Smooth muscle cell (in vitro differentiated cells): ENCODE measurements at regions not wholly inside any gene's neighbourhood (a gene's known extent, or its start where the extent isn't known, plus 50 kb on each side); places are given as distances from the start of the nearest gene placed in this dataset.
"Not testable (repeated sequence)": the region's sequence is repeated elsewhere in the genome, so short reads cannot be mapped to it uniquely, and the experiment has no call there.

ENCODE experiments used
- DNase-seq: peaks from one replicate; lab custom pipeline; 2025; ENCODE audit not compliant: unreplicated experiment; lab: John Stamatoyannopoulos, UW
- H2AFZ ChIP-seq: fragments of 200-600 bp; sonication (generic); 2 replicates; pipeline ENCODE4 v1.6.0; 2016; ENCODE audit warnings: antibody characterized with exemption, low read depth, mild to moderate bottlenecking
- H3F3A ChIP-seq: fragments of 200-600 bp; sonication (generic); 2 replicates; pipeline ENCODE4 v1.6.0; 2017; ENCODE audit warnings: antibody characterized with exemption, low read depth
- H3K27ac ChIP-seq: fragments of 200-600 bp; sonication (generic); 2 replicates; pipeline ENCODE4 v1.5.1; 2016; ENCODE audit warnings: low read depth, mild to moderate bottlenecking
- H3K27me3 ChIP-seq: fragments of 200-600 bp; sonication (generic); 2 replicates; pipeline ENCODE4 v1.6.1; 2016; ENCODE audit warnings: low read depth, mild to moderate bottlenecking
- H3K36me3 ChIP-seq: fragments of 200-600 bp; sonication (generic); 2 replicates; pipeline ENCODE4 v1.5.1; 2016; ENCODE audit warnings: low read depth
- H3K4me1 ChIP-seq: fragments of 200-600 bp; sonication (generic); 2 replicates; pipeline ENCODE4 v1.5.1; 2016; ENCODE audit warnings: low read depth
- H3K4me2 ChIP-seq: fragments of 200-600 bp; sonication (generic); 2 replicates; pipeline ENCODE4 v1.6.0; 2016; ENCODE audit warnings: mild to moderate bottlenecking
- H3K4me3 ChIP-seq: fragments of 200-600 bp; sonication (generic); 2 replicates; pipeline ENCODE4 v1.5.1; 2016; ENCODE audit warnings: mild to moderate bottlenecking
- H3K79me2 ChIP-seq: fragments of 200-600 bp; sonication (generic); 2 replicates; pipeline ENCODE4 v1.6.0; 2016; ENCODE audit warnings: low read depth, mild to moderate bottlenecking
- H3K9ac ChIP-seq: fragments of 200-600 bp; sonication (generic); 2 replicates; pipeline ENCODE4 v1.6.0; 2016; ENCODE audit warnings: low read depth
- H3K9me3 ChIP-seq: fragments of 200-600 bp; sonication (generic); replicated peaks from 2 replicates; pipeline ENCODE4 v1.5.1; 2016; ENCODE audit warnings: low read depth
- H4K20me1 ChIP-seq: fragments of 200-600 bp; sonication (generic); 2 replicates; pipeline ENCODE4 v1.6.0; 2016; ENCODE audit warnings: low read depth
- WGBS: methylation state at CpG from one replicate; pipeline ENCODE4 v1.1.7; 2016; ENCODE audit warnings: low lambda C conversion rate; 5-methylcytosine and 5-hydroxymethylcytosine counted together
- TF ChIP-seq, protein P1 (sequence below): fragments of 200-600 bp; sonication (generic); IDR thresholded peaks from 2 replicates; pipeline ENCODE4 v1.5.1; 2017; ENCODE audit warnings: borderline replicate concordance, mild to moderate bottlenecking, antibody characterized with exemption; ENCODE audit not compliant: insufficient read depth, poor library complexity, severe bottlenecking

DNA sequence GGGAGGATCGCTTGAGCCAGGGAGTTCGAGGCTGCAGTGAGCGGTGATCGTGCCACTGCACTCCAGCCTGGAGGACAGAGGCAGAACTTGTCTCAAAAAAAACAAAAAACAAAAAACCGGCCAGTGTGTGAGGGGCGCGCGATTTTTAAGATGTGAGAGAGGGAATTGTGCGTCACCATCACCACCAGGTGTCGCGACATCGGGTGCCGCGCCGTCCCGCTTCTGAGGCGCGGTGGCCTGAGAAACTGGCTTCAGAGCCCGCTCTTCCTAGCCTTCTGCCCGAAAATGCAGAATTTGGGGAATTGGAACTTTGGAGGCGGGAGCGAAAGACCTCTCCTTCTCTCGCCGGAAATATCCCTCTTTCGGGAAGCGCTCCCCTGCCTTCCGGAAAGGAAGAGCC lies 524.8 kb downstream of the KCNJ18 start:
- no peak overlapping the region for H3K4me2 ChIP-seq
- no peaks in the 10 kb centered on the region for H3F3A ChIP-seq
- WGBS = 92% methylated on average over 27 of the region's 27 CpGs
- no peak overlapping the region for H3K4me3 ChIP-seq
- no peak for DNase-seq
- H3K9ac ChIP-seq = no peak overlapping the region
- no peaks in the 10 kb centered on the region for H4K20me1 ChIP-seq
- TF ChIP-seq, protein P1, sequence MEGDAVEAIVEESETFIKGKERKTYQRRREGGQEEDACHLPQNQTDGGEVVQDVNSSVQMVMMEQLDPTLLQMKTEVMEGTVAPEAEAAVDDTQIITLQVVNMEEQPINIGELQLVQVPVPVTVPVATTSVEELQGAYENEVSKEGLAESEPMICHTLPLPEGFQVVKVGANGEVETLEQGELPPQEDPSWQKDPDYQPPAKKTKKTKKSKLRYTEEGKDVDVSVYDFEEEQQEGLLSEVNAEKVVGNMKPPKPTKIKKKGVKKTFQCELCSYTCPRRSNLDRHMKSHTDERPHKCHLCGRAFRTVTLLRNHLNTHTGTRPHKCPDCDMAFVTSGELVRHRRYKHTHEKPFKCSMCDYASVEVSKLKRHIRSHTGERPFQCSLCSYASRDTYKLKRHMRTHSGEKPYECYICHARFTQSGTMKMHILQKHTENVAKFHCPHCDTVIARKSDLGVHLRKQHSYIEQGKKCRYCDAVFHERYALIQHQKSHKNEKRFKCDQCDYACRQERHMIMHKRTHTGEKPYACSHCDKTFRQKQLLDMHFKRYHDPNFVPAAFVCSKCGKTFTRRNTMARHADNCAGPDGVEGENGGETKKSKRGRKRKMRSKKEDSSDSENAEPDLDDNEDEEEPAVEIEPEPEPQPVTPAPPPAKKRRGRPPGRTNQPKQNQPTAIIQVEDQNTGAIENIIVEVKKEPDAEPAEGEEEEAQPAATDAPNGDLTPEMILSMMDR = no peak
- no peaks in the 10 kb centered on the region for H3K79me2 ChIP-seq
- H3K27me3 ChIP-seq = no peaks in the 10 kb centered on the region
- no peak overlapping the region for H3K27ac ChIP-seq
- no peak overlapping the region for H2AFZ ChIP-seq
- no peaks in the 10 kb centered on the region for H3K9me3 ChIP-seq
- H3K4me1 ChIP-seq = no peaks in the 10 kb centered on the region
- H3K36me3 ChIP-seq = no peaks in the 10 kb centered on the region

- H3K4me2 ChIP-seq = no peak overlapping the region
- no peak for DNase-seq
- no peak overlapping the region for H3K27ac ChIP-seq
- H3K4me3 ChIP-seq = no peak overlapping the region
- TF ChIP-seq, protein P1 = no peak
- no peaks in the 10 kb centered on the region for H3K4me1 ChIP-seq
- no peaks in the 10 kb centered on the region for H3F3A ChIP-seq
- no peaks in the 10 kb centered on the region for H3K9me3 ChIP-seq
- no peaks in the 10 kb centered on the region for H3K36me3 ChIP-seq
- WGBS = 63% methylated on average over 8 of the region's 8 CpGs
- no peak overlapping the region for H3K9ac ChIP-seq
- H4K20me1 ChIP-seq = no peaks in the 10 kb centered on the region
- H2AFZ ChIP-seq = no peak overlapping the region
- H3K27me3 ChIP-seq = no peaks in the 10 kb centered on the region
- H3K79me2 ChIP-seq = no peaks in the 10 kb centered on the region
Observed at GRCh38 chr17:22221344-22221743, 529.0 kb downstream of the KCNJ18 start.

GRCh38 chr17:22226477-22226876 lies 534.2 kb downstream of the KCNJ18 start:
- not testable (repeated sequence) for H3K9ac ChIP-seq, H3K79me2 ChIP-seq, H3K4me2 ChIP-seq, H3K4me1 ChIP-seq, H3K27me3 ChIP-seq, H3K27ac ChIP-seq, H2AFZ ChIP-seq, H3K9me3 ChIP-seq, H3F3A ChIP-seq, H3K36me3 ChIP-seq, DNase-seq, H4K20me1 ChIP-seq, H3K4me3 ChIP-seq
- 81% methylated on average over 3 of the region's 3 CpGs for WGBS

DNA sequence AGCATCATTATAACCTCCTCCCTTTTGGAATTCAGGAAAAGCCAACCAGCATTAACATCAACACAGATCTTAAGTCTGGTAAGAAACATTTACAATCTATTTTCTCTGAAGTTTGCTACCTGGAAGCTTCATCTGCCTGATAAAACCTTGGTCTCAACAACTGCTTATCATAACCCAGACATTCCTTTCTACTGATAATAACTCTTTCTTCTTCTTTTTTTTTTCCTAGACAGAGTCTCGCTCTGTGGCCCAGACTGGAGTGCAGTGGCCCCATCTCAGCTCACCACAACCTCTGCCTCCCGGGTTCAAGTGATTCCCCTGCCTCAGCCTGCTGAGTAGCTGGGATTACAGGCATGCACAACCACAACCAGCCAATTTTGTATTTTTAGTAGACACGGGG lies 534.6 kb downstream of the KCNJ18 start:
- H3K79me2 ChIP-seq, H3K4me3 ChIP-seq, H3K4me2 ChIP-seq, H3K27me3 ChIP-seq, H3K27ac ChIP-seq, H3F3A ChIP-seq, DNase-seq, H3K9ac ChIP-seq, H2AFZ ChIP-seq, H3K4me1 ChIP-seq, H3K36me3 ChIP-seq, H3K9me3 ChIP-seq, H4K20me1 ChIP-seq: not testable (repeated sequence)
- WGBS = 58% methylated on average over 3 of the region's 3 CpGs

- H3K36me3 ChIP-seq, H3K4me2 ChIP-seq, DNase-seq, H3F3A ChIP-seq, H3K79me2 ChIP-seq, H3K9me3 ChIP-seq, H3K9ac ChIP-seq, H3K27me3 ChIP-seq, H3K4me3 ChIP-seq, H4K20me1 ChIP-seq, H3K27ac ChIP-seq, H3K4me1 ChIP-seq, H2AFZ ChIP-seq: not testable (repeated sequence)
- WGBS = 70% methylated on average over 5 of the region's 5 CpGs
Observed at GRCh38 chr17:22227699-22228553, 535.6 kb downstream of the KCNJ18 start.

DNA sequence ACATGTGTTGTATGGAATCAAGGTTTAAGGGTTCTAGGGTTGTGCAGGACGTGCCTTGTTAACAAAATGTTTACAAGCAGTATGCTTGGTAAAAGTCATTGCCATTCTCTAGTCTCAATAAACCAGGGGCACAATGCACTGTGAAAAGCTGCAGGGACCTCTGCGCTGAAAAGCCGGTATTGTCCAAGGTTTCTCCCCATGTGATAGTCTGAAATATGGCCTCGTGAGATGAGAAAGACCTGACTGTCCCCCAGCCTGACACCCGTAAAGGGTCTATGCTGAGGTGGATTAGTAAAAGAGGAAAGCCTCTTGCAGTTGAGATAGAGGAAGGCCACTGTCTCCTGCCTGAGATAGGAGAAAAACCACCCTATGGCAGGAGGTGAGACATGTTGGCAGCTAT lies 537.5 kb downstream of the KCNJ18 start:
- not testable (repeated sequence) for H3K36me3 ChIP-seq, DNase-seq, H3K27ac ChIP-seq, H3K9me3 ChIP-seq, H2AFZ ChIP-seq, H3K27me3 ChIP-seq, H3K4me2 ChIP-seq, H3K4me3 ChIP-seq, H3K9ac ChIP-seq, H4K20me1 ChIP-seq, H3F3A ChIP-seq, H3K79me2 ChIP-seq, H3K4me1 ChIP-seq
- 71% methylated on average over 5 of the region's 5 CpGs for WGBS
